Nephron (organoid): ENCODE measurements at regions not wholly inside any gene's neighbourhood (a gene's known extent, or its start where the extent isn't known, plus 50 kb on each side); places are given as distances from the start of the nearest gene placed in this dataset.

ENCODE experiments used
- H3K27ac Mint-ChIP-seq, 3 experiments: 2 replicates each; pipeline ENCODE4 v1.8.0; 2020; ENCODE audit warnings: mixed read lengths in 3 of 3, mild to moderate bottlenecking in 2 of 3, moderate library complexity in 1 of 3
- H3K27me3 Mint-ChIP-seq: 2 replicates; pipeline ENCODE4 v1.8.0; 2021; ENCODE audit warnings: low read depth, mild to moderate bottlenecking, moderate library complexity, mixed read lengths
- H3K36me3 Mint-ChIP-seq: 2 replicates; pipeline ENCODE4 v1.8.0; 2020; ENCODE audit warnings: low read depth, mixed read lengths
- H3K4me1 Mint-ChIP-seq: 2 replicates; pipeline ENCODE4 v1.8.0; 2020; ENCODE audit warnings: mixed read lengths
- H3K4me3 Mint-ChIP-seq, 3 experiments: 2 replicates each; pipeline ENCODE4 v1.8.0; 2020; ENCODE audit warnings: mild to moderate bottlenecking in 3 of 3, mixed read lengths in 3 of 3, moderate library complexity in 2 of 3
- H3K9me3 Mint-ChIP-seq: 2 replicates; pipeline ENCODE4 v1.8.0; 2020; ENCODE audit warnings: mixed read lengths
- TF ChIP-seq, protein P1 (sequence below), 3 experiments: fragments of 200-600 bp; sonication (generic); IDR thresholded peaks; one replicate each; pipeline ENCODE4 v1.5.0; 2021; ENCODE audit warnings: antibody characterized with exemption in 3 of 3; ENCODE audit not compliant: unreplicated experiment in 3 of 3

DNA sequence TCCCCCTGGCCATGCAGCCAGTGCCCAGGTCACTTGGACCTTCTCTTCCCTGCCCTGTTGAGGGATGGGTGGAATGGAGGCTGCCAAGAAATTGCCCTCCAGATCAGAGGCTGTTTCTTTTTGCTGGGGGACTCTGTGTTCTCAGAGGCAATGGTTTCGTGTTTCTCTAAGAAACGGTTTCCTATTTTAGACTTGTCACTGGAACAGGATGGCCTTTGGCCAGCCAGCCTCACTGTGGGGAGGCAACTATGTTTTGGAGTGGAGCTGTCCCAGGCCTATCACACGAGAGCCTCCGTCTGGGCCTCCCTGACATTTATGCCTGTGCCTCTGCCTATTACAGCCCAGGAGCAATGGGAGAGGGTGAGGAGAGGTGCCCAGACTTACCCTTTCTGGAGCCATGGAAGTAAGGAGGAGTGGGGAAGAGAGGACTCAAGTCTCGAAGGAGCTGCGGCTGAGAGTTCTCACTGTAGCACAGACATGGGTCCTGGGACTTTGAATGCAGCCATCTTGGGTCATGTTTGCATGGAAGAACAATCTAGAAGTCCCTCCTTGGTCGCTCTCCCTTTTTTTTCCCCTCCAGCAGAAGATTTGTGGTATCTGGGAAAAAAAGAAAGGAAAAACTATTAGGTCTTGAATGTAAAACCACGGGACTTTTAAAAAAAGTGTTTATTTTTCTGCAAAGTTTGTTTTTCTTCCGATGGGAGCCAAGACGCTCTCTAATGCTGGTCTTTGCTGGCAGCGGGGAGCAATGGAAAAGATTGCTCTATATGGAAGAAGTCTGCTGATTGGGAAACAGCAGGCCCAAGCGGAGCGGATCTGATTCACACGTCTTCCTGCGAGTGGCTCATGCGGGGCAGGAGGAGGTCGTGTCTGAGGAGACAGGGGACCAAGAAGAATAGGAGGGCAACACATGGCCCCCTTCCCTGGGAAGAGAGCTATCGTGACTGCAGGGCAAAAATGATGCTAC is 219.2 kb downstream of the FOXD2 start:
- no peaks in the 10 kb centered on the region for H3K36me3 Mint-ChIP-seq
- H3K27me3 Mint-ChIP-seq = peaks cover 21% of the 10 kb centered on the region
- TF ChIP-seq, protein P1, sequence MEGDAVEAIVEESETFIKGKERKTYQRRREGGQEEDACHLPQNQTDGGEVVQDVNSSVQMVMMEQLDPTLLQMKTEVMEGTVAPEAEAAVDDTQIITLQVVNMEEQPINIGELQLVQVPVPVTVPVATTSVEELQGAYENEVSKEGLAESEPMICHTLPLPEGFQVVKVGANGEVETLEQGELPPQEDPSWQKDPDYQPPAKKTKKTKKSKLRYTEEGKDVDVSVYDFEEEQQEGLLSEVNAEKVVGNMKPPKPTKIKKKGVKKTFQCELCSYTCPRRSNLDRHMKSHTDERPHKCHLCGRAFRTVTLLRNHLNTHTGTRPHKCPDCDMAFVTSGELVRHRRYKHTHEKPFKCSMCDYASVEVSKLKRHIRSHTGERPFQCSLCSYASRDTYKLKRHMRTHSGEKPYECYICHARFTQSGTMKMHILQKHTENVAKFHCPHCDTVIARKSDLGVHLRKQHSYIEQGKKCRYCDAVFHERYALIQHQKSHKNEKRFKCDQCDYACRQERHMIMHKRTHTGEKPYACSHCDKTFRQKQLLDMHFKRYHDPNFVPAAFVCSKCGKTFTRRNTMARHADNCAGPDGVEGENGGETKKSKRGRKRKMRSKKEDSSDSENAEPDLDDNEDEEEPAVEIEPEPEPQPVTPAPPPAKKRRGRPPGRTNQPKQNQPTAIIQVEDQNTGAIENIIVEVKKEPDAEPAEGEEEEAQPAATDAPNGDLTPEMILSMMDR (IDR thresholded peaks at IDR 0.05; ENCODE audit: unreplicated experiment in 3 of 3) = no peak
- H3K27ac Mint-ChIP-seq = peak overlapping the region in 2 of 3 experiments; percentile 53 to 80
- no peaks in the 10 kb centered on the region for H3K9me3 Mint-ChIP-seq
- no peak overlapping the region for H3K4me3 Mint-ChIP-seq
- H3K4me1 Mint-ChIP-seq = peaks cover 43% of the 10 kb centered on the region

DNA sequence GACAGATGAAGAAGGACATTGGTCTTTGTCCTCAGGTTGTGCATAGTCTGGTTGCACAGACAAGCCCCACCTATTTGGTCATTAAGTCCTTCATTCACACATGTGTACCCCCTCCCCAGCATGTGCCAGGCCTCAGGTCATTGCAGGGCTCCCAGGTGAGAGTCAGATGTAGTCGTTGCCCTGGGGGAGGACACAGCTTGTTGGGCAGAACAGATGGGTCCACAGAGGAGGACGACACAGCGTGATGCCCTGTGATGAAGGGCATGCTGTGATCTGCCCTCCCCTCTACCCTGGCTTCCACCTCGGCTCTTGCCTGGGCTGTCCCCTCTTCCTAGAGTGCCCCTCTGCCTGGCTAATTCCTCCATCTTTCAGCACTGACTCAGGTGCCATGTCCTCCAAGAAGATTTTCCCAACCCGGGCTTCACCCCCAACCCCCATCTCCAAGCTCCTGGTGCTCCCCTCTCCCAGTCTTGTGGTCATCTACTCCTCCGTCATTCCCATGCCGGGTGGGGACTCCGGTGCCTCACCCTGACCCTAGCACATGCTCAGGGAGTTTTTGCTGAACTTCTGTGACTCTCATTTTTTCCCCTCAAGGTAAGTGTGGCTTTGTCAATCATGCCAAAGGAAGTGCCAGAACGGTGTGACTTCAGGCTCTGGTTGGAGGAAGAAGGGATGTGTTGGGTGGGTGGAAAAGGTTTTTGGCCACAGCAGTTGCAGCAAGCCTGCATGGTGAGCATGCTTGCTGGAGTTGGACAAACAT is 220.5 kb downstream of the FOXD2 start:
- Mint-ChIP-seq H3K27ac (no peak overlapping the region), H3K36me3 (no peaks in the 10 kb centered on the region), H3K27me3 (peaks cover 14% of the 10 kb centered on the region), H3K9me3 (no peaks in the 10 kb centered on the region), H3K4me1 (peaks cover 34% of the 10 kb centered on the region), H3K4me3 (no peak overlapping the region)
- TF ChIP-seq, protein P1 (IDR thresholded peaks at IDR 0.05; ENCODE audit: unreplicated experiment in 3 of 3) = no peak

DNA sequence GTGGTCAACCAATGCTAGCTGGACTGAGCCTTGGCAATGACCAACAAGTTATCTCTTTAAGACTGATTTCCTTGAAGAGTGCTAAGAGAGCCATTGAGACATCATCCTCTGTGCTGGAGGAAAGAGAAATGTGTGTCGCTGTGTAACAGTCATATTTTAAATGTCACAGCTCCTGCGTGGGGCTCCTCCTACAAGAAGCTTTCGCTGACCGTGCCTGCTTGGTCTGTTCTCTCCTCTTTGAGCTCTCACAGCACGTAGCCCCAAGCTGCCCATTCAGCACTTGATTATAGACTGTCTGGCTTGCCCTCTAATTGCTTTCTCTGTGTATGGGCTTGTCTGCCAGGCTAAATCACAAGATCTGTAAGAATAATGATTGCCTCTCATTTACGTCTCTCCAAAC is 221.3 kb downstream of the FOXD2 start:
- Mint-ChIP-seq H3K36me3 (no peaks in the 10 kb centered on the region), H3K4me1 (peaks cover 34% of the 10 kb centered on the region), H3K27ac (peak overlapping the region; percentile 53 to 80 (median 70)), H3K4me3 (no peak overlapping the region), H3K27me3 (peaks cover 22% of the 10 kb centered on the region), H3K9me3 (no peaks in the 10 kb centered on the region)
- TF ChIP-seq, protein P1 (IDR thresholded peaks at IDR 0.05; ENCODE audit: unreplicated experiment in 3 of 3) = no peak

DNA sequence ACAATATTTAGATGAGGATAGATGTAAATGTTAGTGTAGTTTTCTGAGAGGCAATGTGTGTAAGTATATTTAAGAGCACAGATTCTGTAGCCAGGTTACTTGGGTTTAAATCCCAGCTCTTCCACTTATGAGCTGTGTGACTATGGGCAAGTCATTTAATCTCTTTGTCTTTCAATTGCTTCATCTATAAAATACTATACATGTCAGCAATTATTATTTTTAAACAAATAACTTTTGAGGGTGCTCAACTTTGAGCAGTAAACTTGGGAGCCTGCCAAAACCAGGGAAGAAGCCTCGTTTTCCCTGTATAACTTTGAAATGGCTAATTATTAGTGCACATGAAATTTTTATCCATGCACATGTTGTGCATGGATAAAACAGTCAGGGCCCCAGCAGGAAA is 222.8 kb downstream of the FOXD2 start:
- no peaks in the 10 kb centered on the region for H3K9me3 Mint-ChIP-seq
- H3K4me1 Mint-ChIP-seq = peaks cover 29% of the 10 kb centered on the region
- H3K27ac Mint-ChIP-seq = peak overlapping the region in 1 of 3 experiments; percentile 48
- H3K27me3 Mint-ChIP-seq = peaks cover 27% of the 10 kb centered on the region
- H3K4me3 Mint-ChIP-seq = no peak overlapping the region
- H3K36me3 Mint-ChIP-seq = no peaks in the 10 kb centered on the region
- TF ChIP-seq, protein P1 (IDR thresholded peaks at IDR 0.05; ENCODE audit: unreplicated experiment in 3 of 3) = no peak

DNA sequence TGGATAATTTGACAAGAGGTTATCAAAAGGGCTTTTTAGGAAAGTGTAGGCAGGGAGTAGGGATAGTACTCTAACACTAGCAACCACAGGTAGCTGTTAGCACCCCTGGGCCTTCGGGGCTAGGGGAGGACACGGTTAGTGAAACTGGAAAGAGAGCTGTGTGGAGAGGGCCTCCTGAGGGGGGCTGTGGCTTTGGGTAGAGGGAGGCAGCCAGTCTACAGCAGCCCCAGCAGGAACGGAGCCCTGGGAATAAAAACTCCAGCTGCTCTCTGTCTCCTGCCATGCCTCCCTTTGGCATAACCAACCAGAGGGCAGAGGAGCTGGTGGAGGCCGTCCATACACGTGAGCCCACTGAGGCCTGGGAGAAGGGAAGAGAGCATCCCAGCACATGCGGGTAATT is 223.2 kb downstream of the FOXD2 start:
- Mint-ChIP-seq H3K9me3 (no peaks in the 10 kb centered on the region), H3K27ac (peak overlapping the region in 1 of 3 experiments; percentile 48), H3K27me3 (peaks cover 27% of the 10 kb centered on the region), H3K4me3 (no peak overlapping the region), H3K4me1 (peaks cover 25% of the 10 kb centered on the region), H3K36me3 (no peaks in the 10 kb centered on the region)
- TF ChIP-seq, protein P1 (IDR thresholded peaks at IDR 0.05; ENCODE audit: unreplicated experiment in 3 of 3) = no peak
